ENCODE measurements at regions not wholly inside any gene's neighbourhood (a gene's known extent, or its start where the extent isn't known, plus 50 kb on each side); places are given as distances from the start of the nearest gene placed in this dataset.

DNA sequence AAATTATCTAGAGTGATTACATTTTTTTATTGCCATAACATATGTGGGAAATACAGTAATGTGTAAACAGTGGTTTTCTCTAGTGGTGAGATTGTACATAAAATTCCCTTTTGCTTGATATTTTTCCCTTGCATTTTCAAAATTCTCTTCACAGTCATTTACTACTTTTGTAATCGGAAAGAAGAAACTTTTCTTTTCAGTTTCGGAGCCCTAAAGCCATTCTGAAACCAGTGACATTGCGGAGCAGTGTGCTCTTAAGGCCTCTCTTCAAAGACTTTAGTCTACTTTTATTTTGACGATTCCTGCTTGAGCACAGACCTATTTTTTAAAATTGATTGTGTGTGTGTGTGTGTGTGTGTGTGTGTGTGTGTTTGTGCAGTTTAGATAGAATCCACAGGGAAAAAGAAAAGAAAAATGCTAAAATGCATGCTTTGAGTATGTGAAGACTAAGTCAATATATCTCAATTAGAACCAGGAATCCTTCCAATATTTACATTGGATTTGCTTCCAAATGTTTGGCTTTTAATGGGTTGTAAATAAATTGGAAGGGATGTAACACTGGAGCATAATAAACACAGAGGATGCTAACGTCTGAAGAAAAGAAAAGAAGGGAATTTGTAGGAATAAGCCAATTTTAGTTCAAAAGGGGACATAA, 357.4 kb downstream of the RND3 start:
- Histone ChIP-seq H3K36me3 (no peaks in the 10 kb centered on the region), H3K4me3 (no peak overlapping the region), H3K4me1 (peaks cover 0 to 5% (median 0%) of the 10 kb centered on the region in 4 donors), H3K27ac (no peak overlapping the region), H3K9me3 (no peaks in the 10 kb centered on the region), H3K27me3 (no peaks in the 10 kb centered on the region)
- WGBS, 5 donors: 64 to 76% (median 70%) methylated on average over 5 of the region's 5 CpGs
- DNase-seq: peak in 1 of 2 donors; percentile 41
- TF ChIP-seq EP300 (IDR thresholded peaks at IDR 0.05): no peak
- TF ChIP-seq POLR2A (IDR thresholded peaks at IDR 0.05): no peak
- TF ChIP-seq, protein P1, sequence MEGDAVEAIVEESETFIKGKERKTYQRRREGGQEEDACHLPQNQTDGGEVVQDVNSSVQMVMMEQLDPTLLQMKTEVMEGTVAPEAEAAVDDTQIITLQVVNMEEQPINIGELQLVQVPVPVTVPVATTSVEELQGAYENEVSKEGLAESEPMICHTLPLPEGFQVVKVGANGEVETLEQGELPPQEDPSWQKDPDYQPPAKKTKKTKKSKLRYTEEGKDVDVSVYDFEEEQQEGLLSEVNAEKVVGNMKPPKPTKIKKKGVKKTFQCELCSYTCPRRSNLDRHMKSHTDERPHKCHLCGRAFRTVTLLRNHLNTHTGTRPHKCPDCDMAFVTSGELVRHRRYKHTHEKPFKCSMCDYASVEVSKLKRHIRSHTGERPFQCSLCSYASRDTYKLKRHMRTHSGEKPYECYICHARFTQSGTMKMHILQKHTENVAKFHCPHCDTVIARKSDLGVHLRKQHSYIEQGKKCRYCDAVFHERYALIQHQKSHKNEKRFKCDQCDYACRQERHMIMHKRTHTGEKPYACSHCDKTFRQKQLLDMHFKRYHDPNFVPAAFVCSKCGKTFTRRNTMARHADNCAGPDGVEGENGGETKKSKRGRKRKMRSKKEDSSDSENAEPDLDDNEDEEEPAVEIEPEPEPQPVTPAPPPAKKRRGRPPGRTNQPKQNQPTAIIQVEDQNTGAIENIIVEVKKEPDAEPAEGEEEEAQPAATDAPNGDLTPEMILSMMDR (IDR thresholded peaks at IDR 0.05): no peak
- TF ChIP-seq POLR2AphosphoS5 (IDR thresholded peaks at IDR 0.05): no peak
- intact Hi-C loops (cut with DNase I; ENCODE audit: low total_unique reads): no loop called here

DNA sequence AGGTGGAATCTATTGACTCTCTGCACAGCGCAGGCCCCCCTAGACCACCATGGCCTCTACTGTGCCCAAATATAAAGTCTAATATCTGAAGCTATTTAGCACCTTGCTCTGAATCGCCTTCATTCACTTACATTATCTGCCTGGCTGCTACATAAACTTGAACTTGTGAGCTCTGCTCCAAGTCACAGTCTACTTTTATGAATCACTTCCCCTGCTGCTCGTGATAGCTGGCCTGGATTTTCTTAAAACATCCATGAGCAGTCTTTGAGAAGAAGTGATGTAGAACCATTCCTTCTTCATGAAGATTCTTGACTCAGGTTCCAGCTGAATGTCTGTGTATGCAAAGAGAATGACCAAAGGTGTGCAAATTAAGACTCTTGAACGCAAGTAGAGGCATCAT, 359.5 kb downstream of the RND3 start:
- 74 to 87% (median 80%) methylated on average over 4 of the region's 4 CpGs for WGBS, 5 donors
- TF ChIP-seq, protein P1 (IDR thresholded peaks at IDR 0.05): no peak
- TF ChIP-seq POLR2AphosphoS5 (IDR thresholded peaks at IDR 0.05): no peak
- Histone ChIP-seq H3K27ac (no peak overlapping the region), H3K27me3 (no peaks in the 10 kb centered on the region), H3K36me3 (no peaks in the 10 kb centered on the region), H3K4me1 (peaks cover 0 to 5% (median 0%) of the 10 kb centered on the region in 4 donors), H3K9me3 (no peaks in the 10 kb centered on the region), H3K4me3 (no peak overlapping the region)
- intact Hi-C loops (cut with DNase I; ENCODE audit: low total_unique reads): no loop called here
- no peak for DNase-seq

DNA sequence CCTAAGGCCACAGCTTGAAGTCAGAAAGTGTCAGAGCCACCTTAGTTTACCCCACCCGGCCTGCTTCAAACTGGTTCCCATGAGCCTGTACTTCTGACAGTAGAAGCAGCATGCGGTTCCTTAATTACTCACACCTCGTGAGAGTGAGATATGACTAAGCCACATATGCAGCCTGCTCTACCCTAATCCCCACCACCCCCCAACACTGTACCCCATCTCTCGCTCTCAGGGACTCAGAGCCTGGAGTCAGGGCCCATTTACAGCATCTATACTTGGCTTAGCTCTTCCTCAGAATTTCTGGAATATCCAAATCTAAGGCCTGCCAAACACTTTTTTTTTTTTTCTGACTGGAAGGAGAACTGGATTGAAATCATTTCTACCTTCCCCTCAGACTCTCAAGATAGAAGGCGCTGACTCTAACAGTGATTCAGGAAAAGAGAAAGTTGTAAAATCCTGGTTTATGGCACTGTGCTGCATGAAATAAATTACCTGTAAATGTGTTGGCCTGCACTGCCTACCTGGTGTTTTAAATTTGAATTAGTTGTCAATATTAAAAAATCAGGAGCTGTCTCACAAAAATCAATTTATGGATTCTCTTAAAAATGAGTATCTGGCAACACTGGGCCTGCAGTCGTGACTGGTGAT, 360.0 kb downstream of the RND3 start:
- Histone ChIP-seq H3K4me1 (peaks cover 0 to 5% (median 0%) of the 10 kb centered on the region in 4 donors), H3K9me3 (no peaks in the 10 kb centered on the region), H3K36me3 (no peaks in the 10 kb centered on the region), H3K27me3 (no peaks in the 10 kb centered on the region), H3K4me3 (no peak overlapping the region), H3K27ac (no peak overlapping the region)
- intact Hi-C loops (cut with DNase I; ENCODE audit: low total_unique reads): no loop called here
- 75 to 93% (median 89%) methylated on average over 6 of the region's 6 CpGs for WGBS, 5 donors
- no peak for DNase-seq
- TF ChIP-seq, protein P1 (IDR thresholded peaks at IDR 0.05): no peak
- TF ChIP-seq POLR2AphosphoS5 (IDR thresholded peaks at IDR 0.05) (no peak), POLR2A (IDR thresholded peaks at IDR 0.05) (no peak), EP300 (IDR thresholded peaks at IDR 0.05) (no peak)

DNA sequence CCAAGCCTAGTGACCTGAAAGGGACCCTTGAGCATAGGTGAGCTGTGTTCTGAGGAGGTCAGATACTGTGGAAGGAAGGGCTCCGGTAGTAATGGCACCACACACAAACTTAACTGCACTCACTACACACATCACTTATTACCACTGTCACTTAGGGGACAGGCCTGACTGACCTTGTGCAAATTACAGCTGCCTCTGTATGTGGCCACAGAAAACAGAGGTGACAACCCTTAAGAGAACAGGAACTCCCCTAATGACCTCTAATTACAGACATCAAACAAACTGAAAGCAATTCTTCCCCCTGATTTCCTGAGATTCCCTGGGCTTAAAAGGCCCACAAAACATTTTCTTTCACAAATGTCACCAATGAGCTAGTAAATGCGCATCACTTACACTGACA, 360.6 kb downstream of the RND3 start:
- H3K9me3 ChIP-seq: no peaks in the 10 kb centered on the region
- WGBS, 5 donors: 88 to 97% (median 93%) methylated on average over 2 of the region's 2 CpGs

More for the DNA sequence above, 360.6 kb downstream of the RND3 start:
- no peak overlapping the region for H3K4me3 ChIP-seq
- intact Hi-C loops (cut with DNase I; ENCODE audit: low total_unique reads): no loop called here
- TF ChIP-seq POLR2A (IDR thresholded peaks at IDR 0.05) (no peak), EP300 (IDR thresholded peaks at IDR 0.05) (no peak), POLR2AphosphoS5 (IDR thresholded peaks at IDR 0.05) (no peak)
- TF ChIP-seq, protein P1 (IDR thresholded peaks at IDR 0.05): no peak
- H3K36me3 ChIP-seq: no peaks in the 10 kb centered on the region
- DNase-seq: no peak
- peaks cover 0 to 5% (median 0%) of the 10 kb centered on the region in 4 donors for H3K4me1 ChIP-seq
- H3K27ac ChIP-seq: no peak overlapping the region
- no peaks in the 10 kb centered on the region for H3K27me3 ChIP-seq

Data from stomach (tissue), 8 donors.